ENCODE measurements at regions not wholly inside any gene's neighbourhood (a gene's known extent, or its start where the extent isn't known, plus 50 kb on each side); places are given as distances from the start of the nearest gene placed in this dataset.

- Mint-ChIP-seq H3K4me3 (ENCODE audit: low read depth, unreplicated experiment) (no peak overlapping the region), H3K9me3 (ENCODE audit: low read depth, unreplicated experiment) (peaks cover 3% of the 10 kb centered on the region), H3K27ac (ENCODE audit: unreplicated experiment) (no peak overlapping the region), H3K27me3 (ENCODE audit: unreplicated experiment) (no peaks in the 10 kb centered on the region), H3K4me1 (ENCODE audit: low read depth, unreplicated experiment) (no peaks in the 10 kb centered on the region), H3K36me3 (ENCODE audit: insufficient read depth, unreplicated experiment) (no peaks in the 10 kb centered on the region)
- CTCF ChIA-PET, result interaction anchor here (0.7 kb wide), 1 partner anchor 380 kb away, joined by 3 read pairs; no protein-coding TSS in a partner anchor
- no TSS peak for BruUV-seq (replicated peaks)
- TF ChIP-seq CTCF (IDR thresholded peaks at IDR 0.05; ENCODE audit: unreplicated experiment), result no peak
- intact Hi-C loops (cut with micrococcal nuclease; ENCODE audit: unreplicated experiment), result no loop called here
- no peak for DNase-seq
Measured at GRCh38 chr7:8378349-8379019, 54.9 kb upstream of the NXPH1 start.

GRCh38 chr7:8379264-8379663 is 54.1 kb upstream of the NXPH1 start:
- CTCF ChIA-PET, result no interaction called here
- no peak overlapping the region for H3K4me3 Mint-ChIP-seq (ENCODE audit: low read depth, unreplicated experiment)
- intact Hi-C loops (cut with micrococcal nuclease; ENCODE audit: unreplicated experiment), result no loop called here

GRCh38 chr7:8380130-8380529 is 53.3 kb upstream of the NXPH1 start:
- no peak for DNase-seq
- no peak for TF ChIP-seq CTCF (IDR thresholded peaks at IDR 0.05; ENCODE audit: unreplicated experiment)
- peaks cover 3% of the 10 kb centered on the region for H3K9me3 Mint-ChIP-seq (ENCODE audit: low read depth, unreplicated experiment)
- no TSS peak for BruUV-seq (replicated peaks)
- H3K4me1 Mint-ChIP-seq (ENCODE audit: low read depth, unreplicated experiment), result no peaks in the 10 kb centered on the region
- H3K27me3 Mint-ChIP-seq (ENCODE audit: unreplicated experiment), result no peaks in the 10 kb centered on the region
- CTCF ChIA-PET, result no interaction called here
- H3K4me3 Mint-ChIP-seq (ENCODE audit: low read depth, unreplicated experiment), result no peak overlapping the region
- H3K36me3 Mint-ChIP-seq (ENCODE audit: insufficient read depth, unreplicated experiment), result no peaks in the 10 kb centered on the region
- intact Hi-C loops (cut with micrococcal nuclease; ENCODE audit: unreplicated experiment), result no loop called here
- H3K27ac Mint-ChIP-seq (ENCODE audit: unreplicated experiment), result no peak overlapping the region

More at GRCh38 chr7:8379264-8379663, 54.1 kb upstream of the NXPH1 start:
- Mint-ChIP-seq H3K27ac (ENCODE audit: unreplicated experiment) (no peak overlapping the region), H3K4me1 (ENCODE audit: low read depth, unreplicated experiment) (no peaks in the 10 kb centered on the region), H3K27me3 (ENCODE audit: unreplicated experiment) (no peaks in the 10 kb centered on the region), H3K9me3 (ENCODE audit: low read depth, unreplicated experiment) (peaks cover 3% of the 10 kb centered on the region), H3K36me3 (ENCODE audit: insufficient read depth, unreplicated experiment) (no peaks in the 10 kb centered on the region)
- no TSS peak for BruUV-seq (replicated peaks)
- TF ChIP-seq CTCF (IDR thresholded peaks at IDR 0.05; ENCODE audit: unreplicated experiment), result no peak
- peak; percentile 16 for DNase-seq

GRCh38 chr7:8382004-8382730 is 51.2 kb upstream of the NXPH1 start:
- Mint-ChIP-seq H3K27ac (ENCODE audit: unreplicated experiment) (no peak overlapping the region), H3K4me1 (ENCODE audit: low read depth, unreplicated experiment) (peaks cover 6% of the 10 kb centered on the region), H3K9me3 (ENCODE audit: low read depth, unreplicated experiment) (no peaks in the 10 kb centered on the region), H3K36me3 (ENCODE audit: insufficient read depth, unreplicated experiment) (no peaks in the 10 kb centered on the region), H3K27me3 (ENCODE audit: unreplicated experiment) (no peaks in the 10 kb centered on the region), H3K4me3 (ENCODE audit: low read depth, unreplicated experiment) (no peak overlapping the region)
- no TSS peak for BruUV-seq (replicated peaks)
- DNase-seq, result no peak
- intact Hi-C loops (cut with micrococcal nuclease; ENCODE audit: unreplicated experiment), result no loop called here
- no peak for TF ChIP-seq CTCF (IDR thresholded peaks at IDR 0.05; ENCODE audit: unreplicated experiment)
- CTCF ChIA-PET, result no interaction called here

Data from Calu3 (cell line).